ENCODE measurements at regions not wholly inside any gene's neighbourhood (a gene's known extent, or its start where the extent isn't known, plus 50 kb on each side); places are given as distances from the start of the nearest gene placed in this dataset.

- TF ChIP-seq ELF1 (IDR thresholded peaks at IDR 0.05; ENCODE audit: borderline replicate concordance, low read depth) (no peak), CTCF (IDR thresholded peaks at IDR 0.05 in 2 of 3, conservative IDR thresholded peaks at IDR 0.05 in 1 of 3; ENCODE audit: borderline replicate concordance in 1 of 3, insufficient read depth in 1 of 3, low read depth in 2 of 3, low read length in 2 of 3) (no peak), POLR2A (IDR thresholded peaks at IDR 0.05; ENCODE audit: borderline replicate concordance, extremely low read depth, insufficient read depth, insufficient read length) (no peak), TCF7L2 (IDR thresholded peaks at IDR 0.05; ENCODE audit: borderline replicate concordance, extremely low read depth, insufficient read depth, insufficient read length) (no peak), SIN3A (IDR thresholded peaks at IDR 0.05; ENCODE audit: low read depth) (no peak), MAX (IDR thresholded peaks at IDR 0.05) (no peak), ATF3 (IDR thresholded peaks at IDR 0.05) (no peak), YY1 (IDR thresholded peaks at IDR 0.05; ENCODE audit: extremely low read depth, insufficient replicate concordance, low read depth, low read length) (no peak), POLR2AphosphoS5 (IDR thresholded peaks at IDR 0.05; ENCODE audit: low read depth, low read length) (no peak), EZH2phosphoT487 (IDR thresholded peaks at IDR 0.05; ENCODE audit: borderline replicate concordance) (no peak)
Measured at GRCh38 chr5:105963696-105964255, 1707.0 kb downstream of the EFNA5 start.

Data from HCT116 (cell line).